ENCODE measurements at regions not wholly inside any gene's neighbourhood (a gene's known extent, or its start where the extent isn't known, plus 50 kb on each side); places are given as distances from the start of the nearest gene placed in this dataset.

DNA sequence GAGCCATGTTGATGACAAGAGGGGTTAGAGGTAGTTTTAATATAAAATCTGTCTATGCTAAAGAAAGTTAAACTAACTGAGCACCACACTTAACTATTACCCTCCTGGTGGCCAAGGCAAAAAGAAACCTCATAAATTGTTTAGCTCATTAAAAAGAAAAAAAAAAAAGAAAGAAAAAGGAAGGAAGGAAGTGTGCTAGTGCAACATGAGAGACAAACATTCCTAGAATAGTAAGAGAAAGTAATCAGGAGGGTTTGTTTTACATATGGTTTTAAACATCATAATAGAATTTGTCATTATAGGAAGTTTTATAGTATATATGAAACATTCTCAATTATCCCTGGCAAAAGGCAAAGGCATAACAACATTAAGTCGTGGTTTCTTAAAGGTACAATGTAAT lies 152.3 kb downstream of the SNX18 start:
- no peaks in the 10 kb centered on the region for H3K27me3 ChIP-seq (ENCODE audit: insufficient read depth, low read length)
- H3K9me2 ChIP-seq (ENCODE audit: insufficient read depth), result no peaks in the 10 kb centered on the region
- DNase-seq (ENCODE audit: low read depth, low spot score) (no peak), ATAC-seq (no peak)
- no peak overlapping the region for H3K4me2 ChIP-seq (ENCODE audit: low read length)
- TF ChIP-seq, protein P1, sequence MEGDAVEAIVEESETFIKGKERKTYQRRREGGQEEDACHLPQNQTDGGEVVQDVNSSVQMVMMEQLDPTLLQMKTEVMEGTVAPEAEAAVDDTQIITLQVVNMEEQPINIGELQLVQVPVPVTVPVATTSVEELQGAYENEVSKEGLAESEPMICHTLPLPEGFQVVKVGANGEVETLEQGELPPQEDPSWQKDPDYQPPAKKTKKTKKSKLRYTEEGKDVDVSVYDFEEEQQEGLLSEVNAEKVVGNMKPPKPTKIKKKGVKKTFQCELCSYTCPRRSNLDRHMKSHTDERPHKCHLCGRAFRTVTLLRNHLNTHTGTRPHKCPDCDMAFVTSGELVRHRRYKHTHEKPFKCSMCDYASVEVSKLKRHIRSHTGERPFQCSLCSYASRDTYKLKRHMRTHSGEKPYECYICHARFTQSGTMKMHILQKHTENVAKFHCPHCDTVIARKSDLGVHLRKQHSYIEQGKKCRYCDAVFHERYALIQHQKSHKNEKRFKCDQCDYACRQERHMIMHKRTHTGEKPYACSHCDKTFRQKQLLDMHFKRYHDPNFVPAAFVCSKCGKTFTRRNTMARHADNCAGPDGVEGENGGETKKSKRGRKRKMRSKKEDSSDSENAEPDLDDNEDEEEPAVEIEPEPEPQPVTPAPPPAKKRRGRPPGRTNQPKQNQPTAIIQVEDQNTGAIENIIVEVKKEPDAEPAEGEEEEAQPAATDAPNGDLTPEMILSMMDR (IDR thresholded peaks at IDR 0.05 in 2 of 3, conservative IDR thresholded peaks at IDR 0.05 in 1 of 3; ENCODE audit: borderline replicate concordance in 1 of 3, insufficient read depth in 1 of 3, low read depth in 2 of 3, low read length in 2 of 3), result no peak
- TF ChIP-seq, protein P2, sequence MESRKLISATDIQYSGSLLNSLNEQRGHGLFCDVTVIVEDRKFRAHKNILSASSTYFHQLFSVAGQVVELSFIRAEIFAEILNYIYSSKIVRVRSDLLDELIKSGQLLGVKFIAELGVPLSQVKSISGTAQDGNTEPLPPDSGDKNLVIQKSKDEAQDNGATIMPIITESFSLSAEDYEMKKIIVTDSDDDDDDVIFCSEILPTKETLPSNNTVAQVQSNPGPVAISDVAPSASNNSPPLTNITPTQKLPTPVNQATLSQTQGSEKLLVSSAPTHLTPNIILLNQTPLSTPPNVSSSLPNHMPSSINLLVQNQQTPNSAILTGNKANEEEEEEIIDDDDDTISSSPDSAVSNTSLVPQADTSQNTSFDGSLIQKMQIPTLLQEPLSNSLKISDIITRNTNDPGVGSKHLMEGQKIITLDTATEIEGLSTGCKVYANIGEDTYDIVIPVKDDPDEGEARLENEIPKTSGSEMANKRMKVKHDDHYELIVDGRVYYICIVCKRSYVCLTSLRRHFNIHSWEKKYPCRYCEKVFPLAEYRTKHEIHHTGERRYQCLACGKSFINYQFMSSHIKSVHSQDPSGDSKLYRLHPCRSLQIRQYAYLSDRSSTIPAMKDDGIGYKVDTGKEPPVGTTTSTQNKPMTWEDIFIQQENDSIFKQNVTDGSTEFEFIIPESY (IDR thresholded peaks at IDR 0.05; ENCODE audit: extremely low read depth, insufficient replicate concordance, low read length), result no peak
- TF ChIP-seq EZH2phosphoT487 (IDR thresholded peaks at IDR 0.05; ENCODE audit: borderline replicate concordance), result no peak
- TF ChIP-seq CEBPB (IDR thresholded peaks at IDR 0.05; ENCODE audit: low read depth), result no peak
- TF ChIP-seq TCF7L2 (IDR thresholded peaks at IDR 0.05; ENCODE audit: borderline replicate concordance, extremely low read depth, insufficient read depth, insufficient read length), result no peak
- no peak for TF ChIP-seq SP1 (IDR thresholded peaks at IDR 0.05; ENCODE audit: low read depth)
- TF ChIP-seq EZH2 (IDR thresholded peaks at IDR 0.05), result no peak
- TF ChIP-seq EGR1 (IDR thresholded peaks at IDR 0.05; ENCODE audit: low read depth), result no peak
- TF ChIP-seq SRF (IDR thresholded peaks at IDR 0.05; ENCODE audit: low read depth), result no peak
- no peak for TF ChIP-seq ELF1 (IDR thresholded peaks at IDR 0.05; ENCODE audit: borderline replicate concordance, low read depth)
- TF ChIP-seq FOSL1 (IDR thresholded peaks at IDR 0.05; ENCODE audit: low read depth), result no peak
- no peak for TF ChIP-seq ZFX (IDR thresholded peaks at IDR 0.05)
- intact Hi-C loops (cut with micrococcal nuclease), result no loop called here
- ChIA-PET POLR2A (no interaction called here), RAD21 (ENCODE audit: low non-redundant PET in 1 of 2, low total read pairs in 2 of 2, uncharacterized antibody in 2 of 2, unreplicated experiment in 2 of 2) (no interaction called here), CTCF (no interaction called here)
- no peaks in the 10 kb centered on the region for H3K36me3 ChIP-seq (ENCODE audit: control insufficient read depth in 1 of 2, insufficient read depth in 2 of 2, low read length in 2 of 2)
- H3K27ac ChIP-seq (ENCODE audit: low read depth, low read length), result no peak overlapping the region
- H4K20me1 ChIP-seq (ENCODE audit: insufficient read depth), result no peaks in the 10 kb centered on the region
- H3K9ac ChIP-seq (ENCODE audit: low read length), result no peak overlapping the region
- no TSS peak for BruUV-seq (replicated peaks)
- no peaks in the 10 kb centered on the region for H3K4me1 ChIP-seq (ENCODE audit: control insufficient read depth in 1 of 2, insufficient read depth in 2 of 2, low read length in 2 of 2)
- no peak overlapping the region for H3K4me3 ChIP-seq (replicated peaks in 1 of 2; ENCODE audit: low read depth in 1 of 2, low read length in 2 of 2)
- no peaks in the 10 kb centered on the region; a peak in 1 of 4 replicates for H3K9me3 ChIP-seq (ENCODE audit: control insufficient read depth in 1 of 2, insufficient read depth in 1 of 2, low read depth in 1 of 2, low read length in 2 of 2)
- H3K79me2 ChIP-seq (ENCODE audit: insufficient read depth, low read length), result no peaks in the 10 kb centered on the region
- H2AFZ ChIP-seq (ENCODE audit: low read depth, low read length, poor library complexity, severe bottlenecking), result no peak overlapping the region

All from HCT116 (cell line).